HepG2 (cell line): ENCODE measurements at regions not wholly inside any gene's neighbourhood (a gene's known extent, or its start where the extent isn't known, plus 50 kb on each side); places are given as distances from the start of the nearest gene placed in this dataset.

Experiments
- BORCS8-MEF2B ChIP-seq: sonication (generic); formaldehyde crosslinking; IDR thresholded peaks from 2 replicates; pipeline ENCODE4 v1.8.0; 2022; ENCODE audit warnings: mild to moderate bottlenecking, missing genetic modification reagents
- HDAC1 ChIP-seq: sonication (generic); formaldehyde crosslinking; IDR thresholded peaks from 2 replicates; pipeline ENCODE4 v1.5.1; 2020; ENCODE audit warnings: mild to moderate bottlenecking, missing genetic modification reagents
- HMGXB3 ChIP-seq: sonication (generic); formaldehyde crosslinking; IDR thresholded peaks from 2 replicates; pipeline ENCODE4 v1.4.0; 2020; ENCODE audit warnings: missing genetic modification reagents, borderline replicate concordance
- HOMEZ ChIP-seq: IDR thresholded peaks from 2 replicates; pipeline ENCODE4 v1.6.1; 2016; ENCODE audit warnings: low read depth
- MXD3 ChIP-seq: IDR thresholded peaks from 2 replicates; pipeline ENCODE4 v1.6.1; 2016; ENCODE audit warnings: mild to moderate bottlenecking, missing biosample characterization, missing genetic modification reagents
- NR3C1 ChIP-seq: sonication (generic); formaldehyde crosslinking; IDR thresholded peaks from 2 replicates; pipeline ENCODE4 v1.4.0; 2020; ENCODE audit warnings: missing genetic modification reagents
- U2AF2 ChIP-seq: fragments of 200-400 bp; formaldehyde crosslinking; IDR thresholded peaks from 2 replicates; pipeline ENCODE4 v1.6.1; 2017; ENCODE audit warnings: low read depth, mild to moderate bottlenecking, low read length
- ZNF512B ChIP-seq: sonication (generic); formaldehyde crosslinking; IDR thresholded peaks from 2 replicates; pipeline ENCODE4 v1.5.1; 2020; ENCODE audit warnings: missing genetic modification reagents, mild to moderate bottlenecking, borderline replicate concordance
- ZNF775 ChIP-seq: sonication (generic); formaldehyde crosslinking; IDR thresholded peaks from 2 replicates; pipeline ENCODE4 v1.4.0; 2020; ENCODE audit warnings: missing genetic modification reagents, mild to moderate bottlenecking, moderate library complexity, borderline replicate concordance

- TF ChIP-seq HMGXB3 (CRISPR knock-in tag) (no peak), U2AF2 (no peak), HOMEZ (CRISPR knock-in tag) (no peak), BORCS8-MEF2B (CRISPR knock-in tag) (no peak), ZNF512B (CRISPR knock-in tag) (no peak), HDAC1 (CRISPR knock-in tag) (no peak), NR3C1 (CRISPR knock-in tag) (no peak), ZNF775 (CRISPR knock-in tag) (no peak), MXD3 (no peak)
Measured at GRCh38 chr2:146305164-146305563, 1539.7 kb upstream of the ACVR2A start (continued).
